HAP-1 (cell line): ENCODE measurements at regions not wholly inside any gene's neighbourhood (a gene's known extent, or its start where the extent isn't known, plus 50 kb on each side); places are given as distances from the start of the nearest gene placed in this dataset.

Experiments used
- DNase-seq, 2 experiments: peaks; one replicate each; pipeline ENCODE4 v3.0.0-alpha.2; 2016 to 2020; ENCODE audit warnings: low spot score in 2 of 2
- H3K27me3 ChIP-seq: fragments of 250-450 bp; sonication (Bioruptor Pico); 2 replicates; pipeline ENCODE4 v1.5.1; 2020; ENCODE audit warnings: low read depth, mild to moderate bottlenecking, moderate library complexity
- H3K36me3 ChIP-seq: fragments of 250-450 bp; sonication (Bioruptor Pico); replicated peaks from 2 replicates; pipeline ENCODE4 v1.5.1; 2020; ENCODE audit warnings: mild to moderate bottlenecking
- H3K4me1 ChIP-seq: fragments of 250-450 bp; sonication (Bioruptor Pico); 2 replicates; pipeline ENCODE4 v1.5.1; 2020; ENCODE audit warnings: mild to moderate bottlenecking
- H3K4me3 ChIP-seq: fragments of 250-450 bp; sonication (Bioruptor Pico); 2 replicates; pipeline ENCODE4 v1.5.1; 2020; ENCODE audit warnings: mild to moderate bottlenecking, moderate library complexity
- H3K9me3 ChIP-seq: fragments of 250-450 bp; sonication (Bioruptor Pico); 2 replicates; pipeline ENCODE4 v1.5.1; 2020; ENCODE audit warnings: mild to moderate bottlenecking, moderate library complexity
- in situ Hi-C: fragments of 300-500 bp; cut with MboI; formaldehyde crosslinking; loops from 3 replicates; pipeline ENCODE4 v1.14.3; 2020; ENCODE audit warnings: low sequenced_read_pairs, inconsistent platforms, mixed read lengths

- H3K9me3 ChIP-seq = no peaks in the 10 kb centered on the region
- H3K4me1 ChIP-seq = no peaks in the 10 kb centered on the region
- H3K4me3 ChIP-seq = no peak overlapping the region
- in situ Hi-C loops = no loop called here
- no peak for DNase-seq
- H3K27me3 ChIP-seq = no peaks in the 10 kb centered on the region
- H3K36me3 ChIP-seq = no peaks in the 10 kb centered on the region
Measured at GRCh38 chr13:66137384-66137783, 1092.8 kb downstream of the PCDH9 start.

- Histone ChIP-seq H3K4me1 (no peaks in the 10 kb centered on the region), H3K4me3 (no peak overlapping the region), H3K9me3 (no peaks in the 10 kb centered on the region), H3K27me3 (no peaks in the 10 kb centered on the region), H3K36me3 (no peaks in the 10 kb centered on the region)
- in situ Hi-C loops = no loop called here
- no peak for DNase-seq
Measured at GRCh38 chr13:66128692-66129269, 1101.4 kb downstream of the PCDH9 start.

GRCh38 chr13:66128201-66128600 lies 1101.9 kb downstream of the PCDH9 start:
- H3K9me3 ChIP-seq = no peaks in the 10 kb centered on the region
- no peak overlapping the region for H3K4me3 ChIP-seq
- in situ Hi-C loops = no loop called here

GRCh38 chr13:66117563-66117962 lies 1112.6 kb downstream of the PCDH9 start:
- Histone ChIP-seq H3K4me3 (no peak overlapping the region), H3K4me1 (peaks cover under 1% of the 10 kb centered on the region; the same call in 1 of the 2 replicates), H3K27me3 (no peaks in the 10 kb centered on the region), H3K9me3 (no peaks in the 10 kb centered on the region), H3K36me3 (no peaks in the 10 kb centered on the region)
- no peak for DNase-seq
- in situ Hi-C loops = no loop called here

More at GRCh38 chr13:66128201-66128600, 1101.9 kb downstream of the PCDH9 start:
- no peaks in the 10 kb centered on the region for H3K4me1 ChIP-seq
- H3K36me3 ChIP-seq = no peaks in the 10 kb centered on the region
- H3K27me3 ChIP-seq = no peaks in the 10 kb centered on the region
- no peak for DNase-seq

GRCh38 chr13:66113882-66114526 lies 1116.1 kb downstream of the PCDH9 start:
- no peak for DNase-seq
- no peaks in the 10 kb centered on the region for H3K9me3 ChIP-seq
- H3K36me3 ChIP-seq = no peaks in the 10 kb centered on the region
- in situ Hi-C loops = no loop called here
- H3K27me3 ChIP-seq = no peaks in the 10 kb centered on the region
- no peak overlapping the region for H3K4me3 ChIP-seq
- peaks cover 6% of the 10 kb centered on the region for H3K4me1 ChIP-seq

- Histone ChIP-seq H3K4me1 (peaks cover 6% of the 10 kb centered on the region), H3K27me3 (no peaks in the 10 kb centered on the region), H3K9me3 (no peaks in the 10 kb centered on the region), H3K4me3 (no peak overlapping the region), H3K36me3 (no peaks in the 10 kb centered on the region)
- DNase-seq = no peak
- in situ Hi-C loops = no loop called here
Measured at GRCh38 chr13:66111628-66112027, 1118.5 kb downstream of the PCDH9 start.

GRCh38 chr13:66106246-66106645 lies 1123.9 kb downstream of the PCDH9 start:
- in situ Hi-C loops = no loop called here
- H3K4me3 ChIP-seq = no peak overlapping the region
- H3K36me3 ChIP-seq = no peaks in the 10 kb centered on the region
- no peaks in the 10 kb centered on the region for H3K27me3 ChIP-seq
- H3K9me3 ChIP-seq = no peaks in the 10 kb centered on the region
- no peaks in the 10 kb centered on the region for H3K4me1 ChIP-seq
- DNase-seq = no peak

- Histone ChIP-seq H3K27me3 (no peaks in the 10 kb centered on the region), H3K9me3 (no peaks in the 10 kb centered on the region), H3K36me3 (no peaks in the 10 kb centered on the region), H3K4me1 (no peaks in the 10 kb centered on the region), H3K4me3 (no peak overlapping the region)
- no peak for DNase-seq
- in situ Hi-C loops = no loop called here
Measured at GRCh38 chr13:66102864-66103263, 1127.3 kb downstream of the PCDH9 start.

GRCh38 chr13:66099825-66100224 lies 1130.3 kb downstream of the PCDH9 start:
- Histone ChIP-seq H3K27me3 (no peaks in the 10 kb centered on the region), H3K9me3 (no peaks in the 10 kb centered on the region), H3K36me3 (no peaks in the 10 kb centered on the region), H3K4me1 (no peaks in the 10 kb centered on the region), H3K4me3 (no peak overlapping the region)
- in situ Hi-C loops = no loop called here
- DNase-seq = no peak

- H3K27me3 ChIP-seq = no peaks in the 10 kb centered on the region
- in situ Hi-C loops = no loop called here
- no peaks in the 10 kb centered on the region for H3K4me1 ChIP-seq
- DNase-seq = no peak
- no peaks in the 10 kb centered on the region for H3K36me3 ChIP-seq
- no peaks in the 10 kb centered on the region for H3K9me3 ChIP-seq
- no peak overlapping the region for H3K4me3 ChIP-seq
Measured at GRCh38 chr13:66098931-66099628, 1131.1 kb downstream of the PCDH9 start.

GRCh38 chr13:66089711-66090110 lies 1140.4 kb downstream of the PCDH9 start:
- Histone ChIP-seq H3K4me3 (no peak overlapping the region), H3K4me1 (no peaks in the 10 kb centered on the region), H3K9me3 (no peaks in the 10 kb centered on the region), H3K27me3 (no peaks in the 10 kb centered on the region), H3K36me3 (no peaks in the 10 kb centered on the region)
- in situ Hi-C loops = no loop called here
- DNase-seq = no peak

GRCh38 chr13:66087269-66087710 lies 1142.8 kb downstream of the PCDH9 start:
- in situ Hi-C loops = no loop called here
- no peaks in the 10 kb centered on the region for H3K27me3 ChIP-seq
- no peaks in the 10 kb centered on the region for H3K9me3 ChIP-seq
- H3K36me3 ChIP-seq = no peaks in the 10 kb centered on the region
- H3K4me3 ChIP-seq = no peak overlapping the region
- no peaks in the 10 kb centered on the region for H3K4me1 ChIP-seq
- no peak for DNase-seq

GRCh38 chr13:66077132-66077689 lies 1152.9 kb downstream of the PCDH9 start:
- in situ Hi-C loops = no loop called here
- DNase-seq = no peak

GRCh38 chr13:66076417-66076816 lies 1153.7 kb downstream of the PCDH9 start:
- Histone ChIP-seq H3K4me3 (no peak overlapping the region), H3K9me3 (no peaks in the 10 kb centered on the region), H3K4me1 (no peaks in the 10 kb centered on the region), H3K27me3 (no peaks in the 10 kb centered on the region), H3K36me3 (no peaks in the 10 kb centered on the region)
- in situ Hi-C loops = no loop called here
- no peak for DNase-seq

More at GRCh38 chr13:66077132-66077689, 1152.9 kb downstream of the PCDH9 start:
- no peaks in the 10 kb centered on the region for H3K36me3 ChIP-seq
- H3K4me3 ChIP-seq = no peak overlapping the region
- no peaks in the 10 kb centered on the region for H3K4me1 ChIP-seq
- no peaks in the 10 kb centered on the region for H3K9me3 ChIP-seq
- no peaks in the 10 kb centered on the region for H3K27me3 ChIP-seq
